ENCODE measurements at regions not wholly inside any gene's neighbourhood (a gene's known extent, or its start where the extent isn't known, plus 50 kb on each side); places are given as distances from the start of the nearest gene placed in this dataset.
"Not testable (repeated sequence)": the region's sequence is repeated elsewhere in the genome, so short reads cannot be mapped to it uniquely, and the experiment has no call there.

DNA sequence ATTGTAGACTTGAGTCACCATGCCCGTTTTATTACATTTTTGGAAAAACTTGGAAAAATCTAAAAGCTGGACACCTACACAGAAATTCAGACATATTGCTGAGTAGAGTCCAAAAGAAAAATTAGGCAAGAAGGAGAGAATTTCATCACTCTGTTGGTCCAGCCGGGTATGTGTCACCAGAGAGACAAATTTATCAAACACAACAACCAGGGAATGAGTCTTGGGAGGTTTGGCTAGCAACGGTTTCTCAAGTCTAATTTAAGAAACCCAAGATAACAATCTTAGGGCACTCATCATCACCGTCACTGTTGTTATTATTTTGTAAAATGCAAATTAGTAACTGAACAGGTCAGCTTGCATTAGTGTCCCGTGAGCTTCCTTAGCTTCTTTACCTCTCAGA lies 197.5 kb upstream of the C2CD4B start:
- H2AFZ ChIP-seq (ENCODE audit: low read depth, low read length), result no peak overlapping the region
- peaks cover 22% of the 10 kb centered on the region; the same call in 1 of the 2 replicates for H3K27me3 ChIP-seq (ENCODE audit: low read depth, low read length)
- no peak overlapping the region for H3K9ac ChIP-seq (ENCODE audit: low read length)
- TF ChIP-seq EZH2phosphoT487 (IDR thresholded peaks at IDR 0.05; ENCODE audit: low read depth), result no peak
- TF ChIP-seq, protein P1, sequence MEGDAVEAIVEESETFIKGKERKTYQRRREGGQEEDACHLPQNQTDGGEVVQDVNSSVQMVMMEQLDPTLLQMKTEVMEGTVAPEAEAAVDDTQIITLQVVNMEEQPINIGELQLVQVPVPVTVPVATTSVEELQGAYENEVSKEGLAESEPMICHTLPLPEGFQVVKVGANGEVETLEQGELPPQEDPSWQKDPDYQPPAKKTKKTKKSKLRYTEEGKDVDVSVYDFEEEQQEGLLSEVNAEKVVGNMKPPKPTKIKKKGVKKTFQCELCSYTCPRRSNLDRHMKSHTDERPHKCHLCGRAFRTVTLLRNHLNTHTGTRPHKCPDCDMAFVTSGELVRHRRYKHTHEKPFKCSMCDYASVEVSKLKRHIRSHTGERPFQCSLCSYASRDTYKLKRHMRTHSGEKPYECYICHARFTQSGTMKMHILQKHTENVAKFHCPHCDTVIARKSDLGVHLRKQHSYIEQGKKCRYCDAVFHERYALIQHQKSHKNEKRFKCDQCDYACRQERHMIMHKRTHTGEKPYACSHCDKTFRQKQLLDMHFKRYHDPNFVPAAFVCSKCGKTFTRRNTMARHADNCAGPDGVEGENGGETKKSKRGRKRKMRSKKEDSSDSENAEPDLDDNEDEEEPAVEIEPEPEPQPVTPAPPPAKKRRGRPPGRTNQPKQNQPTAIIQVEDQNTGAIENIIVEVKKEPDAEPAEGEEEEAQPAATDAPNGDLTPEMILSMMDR (IDR thresholded peaks at IDR 0.05; ENCODE audit: low read depth, low read length), result no peak
- no peaks in the 10 kb centered on the region for H3K36me3 ChIP-seq (replicated peaks; ENCODE audit: low read depth, low read length)
- H3K4me1 ChIP-seq (ENCODE audit: low read length), result no peaks in the 10 kb centered on the region
- H3K9me3 ChIP-seq (ENCODE audit: insufficient read depth, low read length), result no peaks in the 10 kb centered on the region
- H4K20me1 ChIP-seq (ENCODE audit: insufficient read depth, low read length), result no peaks in the 10 kb centered on the region
- no peak overlapping the region for H3K4me2 ChIP-seq (ENCODE audit: low read length)
- no peak overlapping the region for H3K27ac ChIP-seq (ENCODE audit: low read length)
- no peak overlapping the region for H3K4me3 ChIP-seq (ENCODE audit: low read length)
- no peaks in the 10 kb centered on the region for H3K79me2 ChIP-seq (ENCODE audit: low read length)

DNA sequence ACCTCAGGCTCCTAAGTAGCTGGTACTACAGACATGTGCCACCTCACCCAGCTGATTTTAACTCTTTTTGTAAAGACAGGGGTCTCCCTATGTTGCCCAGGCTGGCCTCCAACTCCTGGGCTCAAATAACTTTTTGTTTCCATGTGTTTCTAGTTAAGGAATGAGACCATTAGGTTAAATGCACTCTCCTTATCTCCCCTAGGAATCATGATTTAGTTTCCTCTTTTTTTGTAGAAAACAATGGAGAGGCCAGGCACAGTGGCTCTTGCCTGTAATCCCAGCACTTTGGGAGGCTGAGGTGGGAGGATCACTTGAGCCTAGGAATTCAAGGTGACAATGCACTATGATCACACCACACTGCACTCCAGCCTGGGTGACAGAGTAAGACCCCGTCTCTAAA lies 198.8 kb upstream of the C2CD4B start:
- Histone ChIP-seq H3K4me2 (ENCODE audit: low read length) (no peak overlapping the region), H3K9me3 (ENCODE audit: insufficient read depth, low read length) (no peaks in the 10 kb centered on the region), H3K79me2 (ENCODE audit: low read length) (no peaks in the 10 kb centered on the region), H3K27ac (ENCODE audit: low read length) (no peak overlapping the region), H3K36me3 (replicated peaks; ENCODE audit: low read depth, low read length) (no peaks in the 10 kb centered on the region), H4K20me1 (ENCODE audit: insufficient read depth, low read length) (no peaks in the 10 kb centered on the region), H3K27me3 (ENCODE audit: low read depth, low read length) (peaks cover 22% of the 10 kb centered on the region; the same call in 1 of the 2 replicates), H3K4me3 (ENCODE audit: low read length) (no peak overlapping the region), H3K9ac (ENCODE audit: low read length) (no peak overlapping the region), H3K4me1 (ENCODE audit: low read length) (no peaks in the 10 kb centered on the region), H2AFZ (ENCODE audit: low read depth, low read length) (no peak overlapping the region)
- no peak for TF ChIP-seq EZH2phosphoT487 (IDR thresholded peaks at IDR 0.05; ENCODE audit: low read depth)
- TF ChIP-seq, protein P1 (IDR thresholded peaks at IDR 0.05; ENCODE audit: low read depth, low read length), result no peak

- Histone ChIP-seq H4K20me1 (ENCODE audit: insufficient read depth, low read length) (no peaks in the 10 kb centered on the region), H3K79me2 (ENCODE audit: low read length) (no peaks in the 10 kb centered on the region), H3K9ac (ENCODE audit: low read length) (no peak overlapping the region), H3K27me3 (ENCODE audit: low read depth, low read length) (peaks cover 22% of the 10 kb centered on the region; the same call in 1 of the 2 replicates), H3K27ac (ENCODE audit: low read length) (no peak overlapping the region), H2AFZ (ENCODE audit: low read depth, low read length) (no peak overlapping the region), H3K9me3 (ENCODE audit: insufficient read depth, low read length) (no peaks in the 10 kb centered on the region), H3K4me2 (ENCODE audit: low read length) (no peak overlapping the region), H3K36me3 (replicated peaks; ENCODE audit: low read depth, low read length) (no peaks in the 10 kb centered on the region), H3K4me1 (ENCODE audit: low read length) (no peaks in the 10 kb centered on the region), H3K4me3 (ENCODE audit: low read length) (no peak overlapping the region)
- no peak for TF ChIP-seq EZH2phosphoT487 (IDR thresholded peaks at IDR 0.05; ENCODE audit: low read depth)
- TF ChIP-seq, protein P1 (IDR thresholded peaks at IDR 0.05; ENCODE audit: low read depth, low read length), result no peak
Measured at GRCh38 chr15:62365795-62366442, 200.8 kb upstream of the C2CD4B start.

DNA sequence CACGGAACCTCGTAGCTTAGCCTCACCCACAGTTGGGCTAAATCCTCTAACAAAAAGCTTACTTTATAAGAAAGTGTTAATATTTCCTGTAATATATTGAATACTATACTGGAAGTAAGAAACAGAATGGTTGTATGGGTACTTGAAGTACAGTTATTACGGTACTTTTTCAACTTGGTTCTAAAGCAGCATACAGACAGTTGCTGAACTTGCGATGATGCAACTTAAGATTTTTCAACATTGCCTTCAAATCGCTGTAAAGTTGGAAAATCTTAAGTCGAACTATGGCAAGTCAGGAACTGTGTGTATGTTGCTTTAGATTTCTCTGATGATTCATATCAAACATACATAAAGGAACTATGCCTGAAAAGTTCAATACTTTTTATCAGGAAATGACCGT lies 204.4 kb upstream of the C2CD4B start:
- Histone ChIP-seq H3K9ac (ENCODE audit: low read length) (no peak overlapping the region), H3K79me2 (ENCODE audit: low read length) (no peaks in the 10 kb centered on the region), H3K27ac (ENCODE audit: low read length) (no peak overlapping the region), H3K4me2 (ENCODE audit: low read length) (no peak overlapping the region), H3K36me3 (replicated peaks; ENCODE audit: low read depth, low read length) (no peaks in the 10 kb centered on the region), H3K27me3 (ENCODE audit: low read depth, low read length) (0 out of 2 replicates have a peak, but pooled peaks cover 12% of the 10 kb centered on the region), H4K20me1 (ENCODE audit: insufficient read depth, low read length) (no peaks in the 10 kb centered on the region), H3K4me3 (ENCODE audit: low read length) (no peak overlapping the region), H2AFZ (ENCODE audit: low read depth, low read length) (no peak overlapping the region), H3K9me3 (ENCODE audit: insufficient read depth, low read length) (no peaks in the 10 kb centered on the region), H3K4me1 (ENCODE audit: low read length) (no peaks in the 10 kb centered on the region)
- no peak for TF ChIP-seq EZH2phosphoT487 (IDR thresholded peaks at IDR 0.05; ENCODE audit: low read depth)
- TF ChIP-seq, protein P1 (IDR thresholded peaks at IDR 0.05; ENCODE audit: low read depth, low read length), result no peak

GRCh38 chr15:62371683-62372082 lies 206.6 kb upstream of the C2CD4B start:
- not testable (repeated sequence) for H2AFZ ChIP-seq (ENCODE audit: low read depth, low read length); H4K20me1 ChIP-seq (ENCODE audit: insufficient read depth, low read length); H3K27ac ChIP-seq (ENCODE audit: low read length); H3K9ac ChIP-seq (ENCODE audit: low read length); H3K79me2 ChIP-seq (ENCODE audit: low read length); H3K4me1 ChIP-seq (ENCODE audit: low read length); H3K27me3 ChIP-seq (ENCODE audit: low read depth, low read length); H3K4me2 ChIP-seq (ENCODE audit: low read length); H3K36me3 ChIP-seq (replicated peaks; ENCODE audit: low read depth, low read length); H3K4me3 ChIP-seq (ENCODE audit: low read length); H3K9me3 ChIP-seq (ENCODE audit: insufficient read depth, low read length)

Data from OCI-LY3 (cell line).